WTC11 (cell line): ENCODE measurements at regions not wholly inside any gene's neighbourhood (a gene's known extent, or its start where the extent isn't known, plus 50 kb on each side); places are given as distances from the start of the nearest gene placed in this dataset.

Source experiments
- ATAC-seq: fragments of 200-7000 bp; cut with Tn5 transposase; 2 replicates; pipeline ENCODE4 v1.10.0; 2021; ENCODE audit warnings: mild to moderate bottlenecking, moderate library complexity
- CTCF ChIA-PET: fragments of 300-600 bp; sonication (Branson Sonifier 250); formaldehyde crosslinking; loops from one replicate; lab custom pipeline; 2021; ENCODE audit warnings: antibody characterized with exemption; lab: Charles Lee
- POLR2A ChIA-PET: fragments of 350-600 bp; sonication (Branson Sonifier 250); formaldehyde crosslinking; loops from one replicate; lab custom pipeline; 2021; ENCODE audit warnings: antibody characterized with exemption; lab: Charles Lee
- DNase-seq: peaks from one replicate; pipeline ENCODE4 v3.0.0; 2021; ENCODE audit warnings: low spot score
- H3K27ac Mint-ChIP-seq: 2 replicates; pipeline ENCODE4 v1.8.0; 2021; ENCODE audit warnings: mixed read lengths
- H3K27me3 Mint-ChIP-seq: 2 replicates; pipeline ENCODE4 v1.8.0; 2021; ENCODE audit warnings: low read depth, mild to moderate bottlenecking, moderate library complexity, mixed read lengths
- H3K36me3 Mint-ChIP-seq: 2 replicates; pipeline ENCODE4 v1.8.0; 2021; ENCODE audit warnings: mixed read lengths
- H3K4me1 Mint-ChIP-seq: 2 replicates; pipeline ENCODE4 v1.8.0; 2022; ENCODE audit warnings: mixed read lengths
- H3K4me3 Mint-ChIP-seq: 2 replicates; pipeline ENCODE4 v1.8.0; 2021; ENCODE audit warnings: mild to moderate bottlenecking, moderate library complexity, mixed read lengths
- H3K9me3 Mint-ChIP-seq: 2 replicates; pipeline ENCODE4 v1.8.0; 2021; ENCODE audit warnings: mixed read lengths
- AR ChIP-seq: fragments of 250-450 bp; sonication (Bioruptor Pico); IDR thresholded peaks from 2 replicates; pipeline ENCODE4 v1.9.0; 2021; ENCODE audit warnings: mild to moderate bottlenecking
- CREB1 ChIP-seq: sonication (generic); formaldehyde crosslinking; IDR thresholded peaks from 2 replicates; pipeline ENCODE4 v1.8.0; 2023; ENCODE audit warnings: mild to moderate bottlenecking, missing genetic modification reagents
- CREM ChIP-seq: sonication (generic); formaldehyde crosslinking; IDR thresholded peaks from 2 replicates; pipeline ENCODE4 v1.8.1; 2022; ENCODE audit warnings: mild to moderate bottlenecking, missing genetic modification reagents, moderate library complexity
- ELF4 ChIP-seq: sonication (generic); formaldehyde crosslinking; IDR thresholded peaks from 2 replicates; pipeline ENCODE4 v1.8.1; 2022; ENCODE audit warnings: low read depth, mild to moderate bottlenecking, moderate library complexity, missing genetic modification reagents
- HMGA2 ChIP-seq: fragments of 250-450 bp; sonication (Bioruptor Pico); IDR thresholded peaks from 2 replicates; pipeline ENCODE4 v1.4.0; 2021; ENCODE audit warnings: mild to moderate bottlenecking, moderate library complexity
- MXD4 ChIP-seq: fragments of 250-450 bp; sonication (Bioruptor Pico); IDR thresholded peaks from 2 replicates; pipeline ENCODE4 v1.8.0; 2021; ENCODE audit warnings: mild to moderate bottlenecking, moderate library complexity, borderline replicate concordance
- NFE2L1 ChIP-seq: sonication (generic); formaldehyde crosslinking; IDR thresholded peaks from 2 replicates; pipeline ENCODE4 v1.8.1; 2023; ENCODE audit warnings: missing genetic modification reagents
- NR1H2 ChIP-seq: sonication (generic); formaldehyde crosslinking; IDR thresholded peaks from 2 replicates; pipeline ENCODE4 v1.9.0; 2021; ENCODE audit warnings: mild to moderate bottlenecking, moderate library complexity, missing genetic modification reagents
- OVOL2 ChIP-seq: fragments of 250-450 bp; sonication (Bioruptor Pico); IDR thresholded peaks from 2 replicates; pipeline ENCODE4 v1.9.0; 2021; ENCODE audit warnings: mild to moderate bottlenecking, borderline replicate concordance
- RELA ChIP-seq: sonication (generic); formaldehyde crosslinking; IDR thresholded peaks from 2 replicates; pipeline ENCODE4 v1.8.1; 2022; ENCODE audit warnings: missing genetic modification reagents, mild to moderate bottlenecking, borderline replicate concordance
- ZNF396 ChIP-seq: fragments of 250-450 bp; sonication (Bioruptor Pico); IDR thresholded peaks from 2 replicates; pipeline ENCODE4 v1.8.0; 2021; ENCODE audit warnings: mild to moderate bottlenecking, moderate library complexity, borderline replicate concordance
- ZNF423 ChIP-seq: fragments of 250-450 bp; sonication (Bioruptor Pico); IDR thresholded peaks from 2 replicates; pipeline ENCODE4 v2.1.2; 2022; ENCODE audit warnings: mild to moderate bottlenecking, moderate library complexity
- TF ChIP-seq, protein P1 (sequence below): sonication (generic); formaldehyde crosslinking; IDR thresholded peaks from 2 replicates; pipeline ENCODE4 v1.8.1; 2023; ENCODE audit warnings: mild to moderate bottlenecking, missing genetic modification reagents, moderate library complexity
- TF ChIP-seq, protein P2 (sequence below): fragments of 250-450 bp; sonication (Bioruptor Pico); conservative IDR thresholded peaks from 2 replicates; pipeline ENCODE4 v1.9.0; 2021; ENCODE audit warnings: mild to moderate bottlenecking
- TF ChIP-seq, protein P3 (sequence below): fragments of 200-600 bp; IDR thresholded peaks from 2 replicates; pipeline ENCODE4 v1.8.0; 2022; ENCODE audit warnings: antibody characterized with exemption
- TF ChIP-seq, protein P4 (sequence below): sonication (generic); formaldehyde crosslinking; IDR thresholded peaks from 2 replicates; pipeline ENCODE4 v1.8.0; 2022; ENCODE audit warnings: mild to moderate bottlenecking, missing genetic modification reagents
- TF ChIP-seq, protein P5 (sequence below): sonication (generic); formaldehyde crosslinking; IDR thresholded peaks from 2 replicates; pipeline ENCODE4 v1.8.0; 2022; ENCODE audit warnings: mild to moderate bottlenecking, missing genetic modification reagents
- TF ChIP-seq, protein P6 (sequence below): fragments of 250-450 bp; sonication (Bioruptor Pico); IDR thresholded peaks from 2 replicates; pipeline ENCODE4 v1.9.0; 2021; ENCODE audit warnings: moderate library complexity, mild to moderate bottlenecking, inconsistent platforms, borderline replicate concordance
- TF ChIP-seq, protein P7 (sequence below): sonication (generic); formaldehyde crosslinking; IDR thresholded peaks from 2 replicates; pipeline ENCODE4 v1.8.1; 2022; ENCODE audit warnings: low read depth, missing genetic modification reagents, borderline replicate concordance
- TF ChIP-seq, protein P8 (sequence below): fragments of 250-450 bp; sonication (Bioruptor Pico); IDR thresholded peaks from 2 replicates; pipeline ENCODE4 v2.1.2; 2022; ENCODE audit warnings: mild to moderate bottlenecking, moderate library complexity

DNA sequence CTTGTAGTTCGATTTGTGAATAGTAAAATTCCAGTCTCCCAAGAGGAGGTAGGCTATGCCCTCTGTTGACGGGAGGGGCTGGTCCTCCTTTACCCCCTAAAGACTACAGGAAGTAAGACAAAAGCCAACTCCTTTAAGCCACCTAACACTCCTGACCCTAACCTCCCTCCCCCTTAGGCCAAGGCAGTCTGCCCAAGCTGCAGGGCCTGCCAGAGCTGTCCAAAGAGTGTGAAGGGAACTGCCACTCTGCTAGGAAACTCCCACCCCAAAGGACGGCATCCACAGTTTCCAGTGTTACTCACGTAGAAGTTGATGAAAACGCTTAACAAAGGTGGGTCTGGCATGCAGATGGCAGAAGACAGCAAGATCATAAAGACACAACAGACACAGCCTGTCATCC, 803.2 kb downstream of the PLA2G4A start (continued):
- no peak for TF ChIP-seq AR (CRISPR knock-in tag)
- TF ChIP-seq, protein P1, sequence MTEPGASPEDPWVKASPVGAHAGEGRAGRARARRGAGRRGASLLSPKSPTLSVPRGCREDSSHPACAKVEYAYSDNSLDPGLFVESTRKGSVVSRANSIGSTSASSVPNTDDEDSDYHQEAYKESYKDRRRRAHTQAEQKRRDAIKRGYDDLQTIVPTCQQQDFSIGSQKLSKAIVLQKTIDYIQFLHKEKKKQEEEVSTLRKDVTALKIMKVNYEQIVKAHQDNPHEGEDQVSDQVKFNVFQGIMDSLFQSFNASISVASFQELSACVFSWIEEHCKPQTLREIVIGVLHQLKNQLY (CRISPR knock-in tag) = no peak

DNA sequence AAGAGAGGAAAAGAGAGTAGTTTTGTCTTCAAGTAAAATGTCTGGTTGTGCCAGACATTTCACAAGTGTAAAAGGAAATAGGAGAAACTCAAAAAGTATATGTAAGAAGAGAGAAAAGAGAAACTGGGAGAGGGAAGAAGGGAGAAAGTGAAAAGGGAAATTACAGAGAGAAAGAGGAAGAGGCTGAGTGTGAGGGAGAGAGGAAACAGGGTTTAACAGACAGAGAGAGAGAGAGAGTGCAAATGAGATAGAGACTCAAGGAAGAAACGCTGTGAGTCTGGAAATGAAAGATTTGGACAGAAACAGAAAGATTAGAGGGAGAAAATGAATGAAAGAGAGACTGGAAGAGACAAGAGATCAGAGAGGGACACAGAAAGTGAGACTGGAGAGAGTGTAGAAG, 806.2 kb downstream of the PLA2G4A start:
- Mint-ChIP-seq H3K27ac (peak overlapping the region; percentile 82; the same call in 1 of the 2 replicates), H3K4me3 (no peak overlapping the region), H3K4me1 (peaks cover 44% of the 10 kb centered on the region), H3K27me3 (no peaks in the 10 kb centered on the region; the same call in 1 of the 2 replicates), H3K36me3 (peaks cover 66% of the 10 kb centered on the region), H3K9me3 (peaks cover 59% of the 10 kb centered on the region)
- DNase-seq (no peak), ATAC-seq (no peak)
- CTCF ChIA-PET = no interaction called here
- POLR2A ChIA-PET = no interaction called here
- TF ChIP-seq, protein P2, sequence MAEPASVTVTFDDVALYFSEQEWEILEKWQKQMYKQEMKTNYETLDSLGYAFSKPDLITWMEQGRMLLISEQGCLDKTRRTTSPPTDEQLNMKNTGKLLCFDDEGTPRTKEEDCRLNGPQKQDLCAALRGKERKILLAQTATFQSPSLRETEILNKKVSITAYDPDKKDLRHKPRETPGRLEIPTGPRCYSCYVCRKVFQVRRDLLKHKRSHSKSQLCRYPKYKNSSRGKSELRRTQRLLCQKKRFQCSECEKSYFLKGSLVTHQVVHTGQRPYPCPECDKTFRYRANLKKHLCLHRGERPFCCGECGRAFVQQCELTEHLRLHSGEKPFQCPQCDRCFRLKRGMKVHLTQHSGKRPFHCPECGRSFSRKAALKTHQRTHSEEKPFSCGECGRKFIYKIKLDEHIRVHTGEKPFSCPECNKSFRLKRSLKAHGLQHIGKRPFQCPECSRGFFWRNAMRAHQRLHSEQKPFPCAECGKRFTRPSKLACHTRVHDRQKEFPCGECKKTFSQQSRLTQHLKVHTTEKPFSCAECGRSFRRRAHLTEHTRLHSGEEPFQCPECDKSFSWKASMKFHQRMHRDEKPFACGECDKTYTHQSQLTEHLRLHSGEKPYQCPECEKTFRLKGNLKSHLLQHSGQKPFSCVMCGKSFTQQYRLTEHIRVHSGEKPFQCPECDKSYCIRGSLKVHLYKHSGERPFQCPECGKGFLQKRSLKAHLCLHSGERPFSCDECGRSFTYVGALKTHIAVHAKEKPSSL (CRISPR knock-in tag) = no peak
- no peak for TF ChIP-seq HMGA2
- TF ChIP-seq, protein P3, sequence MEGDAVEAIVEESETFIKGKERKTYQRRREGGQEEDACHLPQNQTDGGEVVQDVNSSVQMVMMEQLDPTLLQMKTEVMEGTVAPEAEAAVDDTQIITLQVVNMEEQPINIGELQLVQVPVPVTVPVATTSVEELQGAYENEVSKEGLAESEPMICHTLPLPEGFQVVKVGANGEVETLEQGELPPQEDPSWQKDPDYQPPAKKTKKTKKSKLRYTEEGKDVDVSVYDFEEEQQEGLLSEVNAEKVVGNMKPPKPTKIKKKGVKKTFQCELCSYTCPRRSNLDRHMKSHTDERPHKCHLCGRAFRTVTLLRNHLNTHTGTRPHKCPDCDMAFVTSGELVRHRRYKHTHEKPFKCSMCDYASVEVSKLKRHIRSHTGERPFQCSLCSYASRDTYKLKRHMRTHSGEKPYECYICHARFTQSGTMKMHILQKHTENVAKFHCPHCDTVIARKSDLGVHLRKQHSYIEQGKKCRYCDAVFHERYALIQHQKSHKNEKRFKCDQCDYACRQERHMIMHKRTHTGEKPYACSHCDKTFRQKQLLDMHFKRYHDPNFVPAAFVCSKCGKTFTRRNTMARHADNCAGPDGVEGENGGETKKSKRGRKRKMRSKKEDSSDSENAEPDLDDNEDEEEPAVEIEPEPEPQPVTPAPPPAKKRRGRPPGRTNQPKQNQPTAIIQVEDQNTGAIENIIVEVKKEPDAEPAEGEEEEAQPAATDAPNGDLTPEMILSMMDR = no peak
- no peak for TF ChIP-seq RELA (CRISPR knock-in tag)
- TF ChIP-seq, protein P4, sequence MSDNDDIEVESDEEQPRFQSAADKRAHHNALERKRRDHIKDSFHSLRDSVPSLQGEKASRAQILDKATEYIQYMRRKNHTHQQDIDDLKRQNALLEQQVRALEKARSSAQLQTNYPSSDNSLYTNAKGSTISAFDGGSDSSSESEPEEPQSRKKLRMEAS (CRISPR knock-in tag) = no peak
- TF ChIP-seq ZNF423 (CRISPR knock-in tag) = no peak
- TF ChIP-seq OVOL2 (CRISPR knock-in tag) = no peak
- TF ChIP-seq CREM (CRISPR knock-in tag) = no peak
- no peak for TF ChIP-seq MXD4 (CRISPR knock-in tag)
- TF ChIP-seq, protein P5, sequence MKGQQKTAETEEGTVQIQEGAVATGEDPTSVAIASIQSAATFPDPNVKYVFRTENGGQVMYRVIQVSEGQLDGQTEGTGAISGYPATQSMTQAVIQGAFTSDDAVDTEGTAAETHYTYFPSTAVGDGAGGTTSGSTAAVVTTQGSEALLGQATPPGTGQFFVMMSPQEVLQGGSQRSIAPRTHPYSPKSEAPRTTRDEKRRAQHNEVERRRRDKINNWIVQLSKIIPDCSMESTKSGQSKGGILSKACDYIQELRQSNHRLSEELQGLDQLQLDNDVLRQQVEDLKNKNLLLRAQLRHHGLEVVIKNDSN (CRISPR knock-in tag) = no peak
- no peak for TF ChIP-seq NFE2L1 (CRISPR knock-in tag)
- TF ChIP-seq ZNF396 (CRISPR knock-in tag) = no peak
- no peak for TF ChIP-seq CREB1 (CRISPR knock-in tag)
- TF ChIP-seq, protein P6, sequence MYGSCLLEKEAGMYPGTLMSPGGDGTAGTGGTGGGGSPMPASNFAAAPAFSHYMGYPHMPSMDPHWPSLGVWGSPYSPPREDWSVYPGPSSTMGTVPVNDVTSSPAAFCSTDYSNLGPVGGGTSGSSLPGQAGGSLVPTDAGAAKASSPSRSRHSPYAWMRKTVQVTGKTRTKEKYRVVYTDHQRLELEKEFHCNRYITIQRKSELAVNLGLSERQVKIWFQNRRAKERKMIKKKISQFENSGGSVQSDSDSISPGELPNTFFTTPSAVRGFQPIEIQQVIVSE = no peak
- TF ChIP-seq ELF4 = no peak
- no peak for TF ChIP-seq NR1H2 (CRISPR knock-in tag)
- TF ChIP-seq, protein P7, sequence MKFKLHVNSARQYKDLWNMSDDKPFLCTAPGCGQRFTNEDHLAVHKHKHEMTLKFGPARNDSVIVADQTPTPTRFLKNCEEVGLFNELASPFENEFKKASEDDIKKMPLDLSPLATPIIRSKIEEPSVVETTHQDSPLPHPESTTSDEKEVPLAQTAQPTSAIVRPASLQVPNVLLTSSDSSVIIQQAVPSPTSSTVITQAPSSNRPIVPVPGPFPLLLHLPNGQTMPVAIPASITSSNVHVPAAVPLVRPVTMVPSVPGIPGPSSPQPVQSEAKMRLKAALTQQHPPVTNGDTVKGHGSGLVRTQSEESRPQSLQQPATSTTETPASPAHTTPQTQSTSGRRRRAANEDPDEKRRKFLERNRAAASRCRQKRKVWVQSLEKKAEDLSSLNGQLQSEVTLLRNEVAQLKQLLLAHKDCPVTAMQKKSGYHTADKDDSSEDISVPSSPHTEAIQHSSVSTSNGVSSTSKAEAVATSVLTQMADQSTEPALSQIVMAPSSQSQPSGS = no peak
- TF ChIP-seq, protein P8, sequence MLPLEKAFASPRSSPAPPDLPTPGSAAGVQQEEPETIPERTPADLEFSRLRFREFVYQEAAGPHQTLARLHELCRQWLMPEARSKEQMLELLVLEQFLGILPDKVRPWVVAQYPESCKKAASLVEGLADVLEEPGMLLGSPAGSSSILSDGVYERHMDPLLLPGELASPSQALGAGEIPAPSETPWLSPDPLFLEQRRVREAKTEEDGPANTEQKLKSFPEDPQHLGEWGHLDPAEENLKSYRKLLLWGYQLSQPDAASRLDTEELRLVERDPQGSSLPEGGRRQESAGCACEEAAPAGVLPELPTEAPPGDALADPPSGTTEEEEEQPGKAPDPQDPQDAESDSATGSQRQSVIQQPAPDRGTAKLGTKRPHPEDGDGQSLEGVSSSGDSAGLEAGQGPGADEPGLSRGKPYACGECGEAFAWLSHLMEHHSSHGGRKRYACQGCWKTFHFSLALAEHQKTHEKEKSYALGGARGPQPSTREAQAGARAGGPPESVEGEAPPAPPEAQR (CRISPR knock-in tag) = no peak
